Endothelial cell of umbilical vein (primary cell): ENCODE measurements at regions not wholly inside any gene's neighbourhood (a gene's known extent, or its start where the extent isn't known, plus 50 kb on each side); places are given as distances from the start of the nearest gene placed in this dataset.

Experiments used
- BruUV-seq: library from RNA; stranded (reverse); fragments of 400-500 nt; replicated peaks from 2 replicates; lab custom pipeline; 2021; lab: Mats Ljungman, UMichigan
- CTCF ChIA-PET: fragments of 300-600, 350-600 bp; sonication (Branson Sonifier 250); formaldehyde crosslinking; loops from one replicate; lab custom pipeline; 2021; ENCODE audit warnings: antibody characterized with exemption, inconsistent platforms; lab: Charles Lee
- POLR2A ChIA-PET: fragments of 300-600, 350-600 bp; sonication (Branson Sonifier 250); formaldehyde crosslinking; loops from one replicate; lab custom pipeline; 2021; ENCODE audit warnings: antibody characterized with exemption, inconsistent platforms; lab: Charles Lee
- DNase-seq: peaks from one replicate; pipeline ENCODE4 v3.0.0-alpha.2; 2011; ENCODE audit warnings: low read depth, low spot score
- FAIRE-seq: peaks from 2 replicates; lab custom pipeline; 2011; peaks lifted over from hg19 to GRCh38; lab: Jason Lieb, UNC
- H2AFZ ChIP-seq: 2 replicates; pipeline ENCODE4 v1.6.0; 2012; ENCODE audit warnings: low read depth, low read length, control low read depth, inconsistent platforms
- H3K27ac ChIP-seq: 2 replicates; pipeline ENCODE4 v1.5.1; 2011; ENCODE audit warnings: low read depth, mild to moderate bottlenecking, control low read depth, low read length, moderate library complexity; ENCODE audit not compliant: insufficient read depth
- H3K27me3 ChIP-seq, 2 experiments: 2 replicates each; pipeline versions ENCODE4 v1.6.0 to v1.6.1; 2011; ENCODE audit warnings: low read length in 2 of 2, mixed read lengths in 1 of 2; ENCODE audit not compliant: control insufficient read depth in 2 of 2, insufficient read depth in 2 of 2
- H3K36me3 ChIP-seq, 2 experiments: 2 replicates in 1 of 2; 3 replicates in 1 of 2; pipeline ENCODE4 v1.5.1; 2011; ENCODE audit warnings: low read length in 2 of 2, mild to moderate bottlenecking in 1 of 2, moderate library complexity in 1 of 2; ENCODE audit not compliant: control insufficient read depth in 2 of 2, insufficient read depth in 2 of 2; ENCODE audit errors: extremely low read depth in 1 of 2
- H3K4me1 ChIP-seq: 3 replicates; pipeline ENCODE4 v1.5.1; 2011; ENCODE audit warnings: mild to moderate bottlenecking, low read length; ENCODE audit not compliant: control insufficient read depth, insufficient read depth; ENCODE audit errors: extremely low read depth
- H3K4me2 ChIP-seq: 2 replicates; pipeline ENCODE4 v1.6.1; 2011; ENCODE audit warnings: low read length, control low read depth, mixed read lengths; ENCODE audit not compliant: insufficient read depth
- H3K4me3 ChIP-seq, 3 experiments: fragments of 200-600 bp in 1 of 3; sonication (generic), shearing (Covaris generic) in 1 of 3; replicated peaks in 1 of 3; 2 replicates each; pipeline ENCODE4 v1.5.1; 2011 to 2016; ENCODE audit warnings: control low read depth in 3 of 3, low read length in 3 of 3, mild to moderate bottlenecking in 2 of 3, inconsistent platforms in 1 of 3, low read depth in 1 of 3, moderate library complexity in 1 of 3; ENCODE audit not compliant: insufficient read depth in 1 of 3
- H3K79me2 ChIP-seq: 2 replicates; pipeline ENCODE4 v1.6.0; 2012; ENCODE audit warnings: low read length, inconsistent platforms; ENCODE audit not compliant: control insufficient read depth, insufficient read depth
- H3K9ac ChIP-seq: replicated peaks from 2 replicates; pipeline ENCODE3; 2011; ENCODE audit warnings: low read length, control low read depth; ENCODE audit not compliant: insufficient read depth; ENCODE audit errors: extremely low read depth
- H3K9me1 ChIP-seq: replicated peaks from 3 replicates; pipeline ENCODE4 v1.6.0; 2011; ENCODE audit warnings: mild to moderate bottlenecking, low read length; ENCODE audit not compliant: control insufficient read depth, insufficient read depth; ENCODE audit errors: extremely low read depth
- H3K9me3 ChIP-seq: replicated peaks from 2 replicates; pipeline ENCODE4 v1.5.1; 2012; ENCODE audit warnings: low read length, inconsistent platforms; ENCODE audit not compliant: control insufficient read depth, insufficient read depth
- H4K20me1 ChIP-seq: replicated peaks from 2 replicates; pipeline ENCODE3; 2011; ENCODE audit warnings: mild to moderate bottlenecking, low read length; ENCODE audit not compliant: control insufficient read depth, insufficient read depth; ENCODE audit errors: extremely low read depth
- CTCF ChIP-seq, 2 donors: IDR thresholded peaks; 1 replicate in 1 of 2; 2 replicates in 1 of 2; pipeline ENCODE4 v1.5.1; 2011; ENCODE audit warnings: low read length in 2 of 2, mild to moderate bottlenecking in 2 of 2, moderate library complexity in 2 of 2, control low read depth in 1 of 2, inconsistent platforms in 1 of 2, low read depth in 1 of 2; ENCODE audit not compliant: insufficient read depth in 1 of 2; ENCODE audit errors: extremely low read depth in 1 of 2
- EZH2 ChIP-seq: IDR thresholded peaks from 2 replicates; pipeline ENCODE4 v1.6.1; 2012; ENCODE audit warnings: borderline replicate concordance, low read depth, mild to moderate bottlenecking, moderate library complexity, low read length, inconsistent platforms; ENCODE audit not compliant: severe bottlenecking
- FOS ChIP-seq: IDR thresholded peaks from 2 replicates; pipeline ENCODE4 v1.6.1; 2011; ENCODE audit warnings: mild to moderate bottlenecking, low read length, moderate library complexity, borderline replicate concordance; ENCODE audit not compliant: insufficient read depth
- GATA2 ChIP-seq: IDR thresholded peaks from 2 replicates; pipeline ENCODE4 v1.7.0; 2011; ENCODE audit warnings: low read depth, mild to moderate bottlenecking, moderate library complexity, mixed read lengths, low read length; ENCODE audit not compliant: insufficient read length, insufficient read depth
- JUN ChIP-seq: IDR thresholded peaks from 2 replicates; pipeline ENCODE4 v1.6.1; 2011; ENCODE audit warnings: borderline replicate concordance, low read depth; ENCODE audit not compliant: insufficient read length, insufficient read depth
- MAX ChIP-seq: IDR thresholded peaks from 2 replicates; pipeline ENCODE4 v1.6.1; 2011; ENCODE audit not compliant: insufficient read depth, insufficient read length
- MYC ChIP-seq: IDR thresholded peaks from one replicate; pipeline ENCODE4 v1.6.1; 2011; ENCODE audit warnings: mild to moderate bottlenecking, low read depth, low read length
- POLR2A ChIP-seq: IDR thresholded peaks from 2 replicates; pipeline ENCODE4 v1.6.1; 2012; ENCODE audit warnings: low read depth, mild to moderate bottlenecking, control low read depth, low read length
- POLR2AphosphoS5 ChIP-seq: IDR thresholded peaks from 2 replicates; pipeline ENCODE4 v1.6.1; 2012; ENCODE audit warnings: low read depth, mild to moderate bottlenecking, control low read depth, low read length, moderate library complexity; ENCODE audit not compliant: insufficient read depth
- dilution Hi-C: fragments of 300-500 bp; cut with MboI; formaldehyde crosslinking; loops from one replicate; pipeline ENCODE4 v1.15.0; 2019; ENCODE audit warnings: low sequenced_read_pairs; ENCODE audit not compliant: extremely low pct_ligation_motif_present
- intact Hi-C: fragments of 100-400 bp; cut with micrococcal nuclease; formaldehyde crosslinking; loops from one replicate; pipeline ENCODE4 v1.10.0; 2022

- Histone ChIP-seq H3K4me1 (no peaks in the 10 kb centered on the region), H3K27ac (no peak overlapping the region), H3K9me1 (no peaks in the 10 kb centered on the region), H3K27me3 (no peaks in the 10 kb centered on the region), H3K9me3 (no peaks in the 10 kb centered on the region), H3K79me2 (no peaks in the 10 kb centered on the region), H3K4me2 (no peak overlapping the region), H4K20me1 (no peaks in the 10 kb centered on the region), H3K9ac (no peak overlapping the region), H3K36me3 (no peaks in the 10 kb centered on the region), H2AFZ (no peak overlapping the region), H3K4me3 (no peak overlapping the region)
- POLR2A ChIA-PET, result no interaction called here
- DNase-seq (no peak), FAIRE-seq (no peak)
- BruUV-seq, result no TSS peak
- CTCF ChIA-PET, result no interaction called here
- intact Hi-C loops (no loop called here), dilution Hi-C loops (no loop called here)
- TF ChIP-seq POLR2A (no peak), EZH2 (no peak), GATA2 (no peak), POLR2AphosphoS5 (no peak)
Observed at GRCh38 chr1:70892930-70893329, 154.7 kb downstream of the PTGER3 start.

- intact Hi-C loops, result no loop called here
- Histone ChIP-seq H3K4me2 (no peak overlapping the region), H3K9me1 (no peaks in the 10 kb centered on the region), H3K79me2 (no peaks in the 10 kb centered on the region), H3K27ac (no peak overlapping the region), H3K9ac (no peak overlapping the region), H3K9me3 (no peaks in the 10 kb centered on the region), H3K4me3 (no peak overlapping the region), H3K36me3 (no peaks in the 10 kb centered on the region), H2AFZ (no peak overlapping the region), H3K4me1 (no peaks in the 10 kb centered on the region), H3K27me3 (no peaks in the 10 kb centered on the region), H4K20me1 (no peaks in the 10 kb centered on the region)
- DNase-seq (no peak), FAIRE-seq (no peak)
- dilution Hi-C loops, result no loop called here
- TF ChIP-seq GATA2 (no peak), CTCF (IDR thresholded peaks at IDR 0.05; ENCODE audit: extremely low read depth in 1 of 2, insufficient read depth in 1 of 2, low read depth in 1 of 2, low read length in 2 of 2) (no peak), FOS (no peak), MAX (no peak), MYC (no peak), POLR2AphosphoS5 (no peak), JUN (no peak), EZH2 (no peak), POLR2A (no peak)
- BruUV-seq, result no TSS peak
- ChIA-PET CTCF (no interaction called here), POLR2A (no interaction called here)
Observed at GRCh38 chr1:70893381-70893780, 154.2 kb downstream of the PTGER3 start.
